HepG2 (cell line): ENCODE measurements at regions not wholly inside any gene's neighbourhood (a gene's known extent, or its start where the extent isn't known, plus 50 kb on each side); places are given as distances from the start of the nearest gene placed in this dataset.

ENCODE experiments used
- KDM6A ChIP-seq: IDR thresholded peaks from 2 replicates; pipeline ENCODE4 v1.6.1; 2016; ENCODE audit warnings: low read depth
- NCOR1 ChIP-seq: fragments of 200-600 bp; sonication (generic); IDR thresholded peaks from 2 replicates; pipeline ENCODE4 v1.7.0; 2017; ENCODE audit warnings: antibody characterized with exemption, low read length, borderline replicate concordance
- SP1 ChIP-seq, 2 experiments: fragments of 450-650 bp in 1 of 2; sonication (generic) in 1 of 2; formaldehyde crosslinking in 1 of 2; IDR thresholded peaks; 2 replicates each; pipeline versions ENCODE4 v1.4.0 to v1.6.1; 2016 to 2020; ENCODE audit warnings: missing genetic modification reagents in 1 of 2
- ZBTB49 ChIP-seq: sonication (generic); formaldehyde crosslinking; IDR thresholded peaks from 2 replicates; pipeline ENCODE4 v1.4.0; 2020; ENCODE audit warnings: missing genetic modification reagents, borderline replicate concordance
- TF ChIP-seq, protein P1 (sequence below): sonication (generic); formaldehyde crosslinking; IDR thresholded peaks from 2 replicates; pipeline ENCODE4 v1.5.0; 2020; ENCODE audit warnings: mild to moderate bottlenecking, missing genetic modification reagents, moderate library complexity
- TF ChIP-seq, protein P2 (sequence below): sonication (generic); formaldehyde crosslinking; IDR thresholded peaks from 2 replicates; pipeline ENCODE4 v1.8.0; 2023; ENCODE audit warnings: mild to moderate bottlenecking, missing genetic modification reagents

DNA sequence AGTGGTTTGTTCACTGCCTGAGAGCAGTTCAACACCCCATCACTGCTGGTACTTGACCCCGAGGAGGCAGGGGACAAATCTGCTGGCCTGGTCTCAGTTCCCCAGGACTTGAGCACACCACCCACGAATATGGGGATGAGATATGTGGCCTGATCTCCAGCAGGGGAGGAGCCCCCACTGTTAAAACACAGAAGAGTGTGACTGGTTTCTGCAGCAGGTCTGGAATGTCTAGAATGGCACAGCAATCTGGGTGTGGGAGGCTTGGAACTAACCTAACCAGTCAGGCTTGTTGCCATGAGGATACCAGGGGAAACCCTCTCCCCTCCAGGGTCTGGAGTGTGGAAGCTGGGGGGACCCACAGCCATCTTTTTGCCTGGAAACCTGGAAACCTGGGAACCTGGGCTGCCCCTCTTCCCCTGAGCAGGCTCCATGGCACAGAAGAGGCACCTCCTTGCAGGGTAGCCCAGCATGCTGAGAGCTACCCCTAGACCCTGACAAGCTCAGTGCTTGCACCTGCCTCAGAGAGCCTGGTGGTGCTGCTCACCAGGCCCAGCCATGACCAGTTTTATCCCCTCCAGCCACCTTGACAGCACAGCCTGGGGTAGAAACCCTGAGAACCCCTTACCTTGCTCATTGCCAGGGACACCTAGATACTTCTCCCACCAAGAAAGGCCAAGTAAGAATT, 273.8 kb downstream of the LIG4 start:
- TF ChIP-seq, protein P1, sequence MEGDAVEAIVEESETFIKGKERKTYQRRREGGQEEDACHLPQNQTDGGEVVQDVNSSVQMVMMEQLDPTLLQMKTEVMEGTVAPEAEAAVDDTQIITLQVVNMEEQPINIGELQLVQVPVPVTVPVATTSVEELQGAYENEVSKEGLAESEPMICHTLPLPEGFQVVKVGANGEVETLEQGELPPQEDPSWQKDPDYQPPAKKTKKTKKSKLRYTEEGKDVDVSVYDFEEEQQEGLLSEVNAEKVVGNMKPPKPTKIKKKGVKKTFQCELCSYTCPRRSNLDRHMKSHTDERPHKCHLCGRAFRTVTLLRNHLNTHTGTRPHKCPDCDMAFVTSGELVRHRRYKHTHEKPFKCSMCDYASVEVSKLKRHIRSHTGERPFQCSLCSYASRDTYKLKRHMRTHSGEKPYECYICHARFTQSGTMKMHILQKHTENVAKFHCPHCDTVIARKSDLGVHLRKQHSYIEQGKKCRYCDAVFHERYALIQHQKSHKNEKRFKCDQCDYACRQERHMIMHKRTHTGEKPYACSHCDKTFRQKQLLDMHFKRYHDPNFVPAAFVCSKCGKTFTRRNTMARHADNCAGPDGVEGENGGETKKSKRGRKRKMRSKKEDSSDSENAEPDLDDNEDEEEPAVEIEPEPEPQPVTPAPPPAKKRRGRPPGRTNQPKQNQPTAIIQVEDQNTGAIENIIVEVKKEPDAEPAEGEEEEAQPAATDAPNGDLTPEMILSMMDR (CRISPR knock-in tag), result no peak
- TF ChIP-seq ZBTB49 (CRISPR knock-in tag), result no peak
- TF ChIP-seq NCOR1, result no peak
- TF ChIP-seq, protein P2, sequence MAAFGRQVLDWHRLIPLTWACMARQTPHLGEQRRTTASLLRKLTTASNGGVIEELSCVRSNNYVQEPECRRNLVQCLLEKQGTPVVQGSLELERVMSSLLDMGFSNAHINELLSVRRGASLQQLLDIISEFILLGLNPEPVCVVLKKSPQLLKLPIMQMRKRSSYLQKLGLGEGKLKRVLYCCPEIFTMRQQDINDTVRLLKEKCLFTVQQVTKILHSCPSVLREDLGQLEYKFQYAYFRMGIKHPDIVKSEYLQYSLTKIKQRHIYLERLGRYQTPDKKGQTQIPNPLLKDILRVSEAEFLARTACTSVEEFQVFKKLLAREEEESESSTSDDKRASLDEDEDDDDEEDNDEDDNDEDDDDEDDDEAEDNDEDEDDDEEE (CRISPR knock-in tag), result no peak
- no peak for TF ChIP-seq SP1 (IDR thresholded peaks at IDR 0.05)
- no peak for TF ChIP-seq SP1 (CRISPR knock-in tag; IDR thresholded peaks at IDR 0.05)
- TF ChIP-seq KDM6A (CRISPR knock-in tag), result no peak
